ENCODE measurements at regions not wholly inside any gene's neighbourhood (a gene's known extent, or its start where the extent isn't known, plus 50 kb on each side); places are given as distances from the start of the nearest gene placed in this dataset.

DNA sequence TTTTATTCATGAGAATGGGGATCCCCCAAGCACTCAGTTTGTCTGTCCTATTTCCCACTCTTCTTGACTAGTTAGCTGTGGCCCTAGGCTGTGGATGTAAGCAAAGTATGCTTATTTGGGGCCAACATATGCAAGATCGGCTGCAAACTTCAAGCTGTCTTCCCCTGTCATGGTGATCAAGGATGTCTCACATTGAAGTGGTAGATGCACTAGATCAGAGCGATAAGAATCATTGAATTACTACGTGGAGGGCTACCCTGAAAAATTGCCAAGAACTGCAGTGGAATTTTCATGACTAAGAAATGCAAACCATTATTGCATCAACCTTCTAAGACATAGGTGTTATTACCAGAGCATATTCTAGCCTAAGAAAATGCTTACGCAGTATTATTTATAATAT is 527.4 kb downstream of the RNF144A start:
- TF ChIP-seq POLR2AphosphoS5 (IDR thresholded peaks at IDR 0.05; ENCODE audit: low read depth, low read length): no peak
- TF ChIP-seq, protein P1, sequence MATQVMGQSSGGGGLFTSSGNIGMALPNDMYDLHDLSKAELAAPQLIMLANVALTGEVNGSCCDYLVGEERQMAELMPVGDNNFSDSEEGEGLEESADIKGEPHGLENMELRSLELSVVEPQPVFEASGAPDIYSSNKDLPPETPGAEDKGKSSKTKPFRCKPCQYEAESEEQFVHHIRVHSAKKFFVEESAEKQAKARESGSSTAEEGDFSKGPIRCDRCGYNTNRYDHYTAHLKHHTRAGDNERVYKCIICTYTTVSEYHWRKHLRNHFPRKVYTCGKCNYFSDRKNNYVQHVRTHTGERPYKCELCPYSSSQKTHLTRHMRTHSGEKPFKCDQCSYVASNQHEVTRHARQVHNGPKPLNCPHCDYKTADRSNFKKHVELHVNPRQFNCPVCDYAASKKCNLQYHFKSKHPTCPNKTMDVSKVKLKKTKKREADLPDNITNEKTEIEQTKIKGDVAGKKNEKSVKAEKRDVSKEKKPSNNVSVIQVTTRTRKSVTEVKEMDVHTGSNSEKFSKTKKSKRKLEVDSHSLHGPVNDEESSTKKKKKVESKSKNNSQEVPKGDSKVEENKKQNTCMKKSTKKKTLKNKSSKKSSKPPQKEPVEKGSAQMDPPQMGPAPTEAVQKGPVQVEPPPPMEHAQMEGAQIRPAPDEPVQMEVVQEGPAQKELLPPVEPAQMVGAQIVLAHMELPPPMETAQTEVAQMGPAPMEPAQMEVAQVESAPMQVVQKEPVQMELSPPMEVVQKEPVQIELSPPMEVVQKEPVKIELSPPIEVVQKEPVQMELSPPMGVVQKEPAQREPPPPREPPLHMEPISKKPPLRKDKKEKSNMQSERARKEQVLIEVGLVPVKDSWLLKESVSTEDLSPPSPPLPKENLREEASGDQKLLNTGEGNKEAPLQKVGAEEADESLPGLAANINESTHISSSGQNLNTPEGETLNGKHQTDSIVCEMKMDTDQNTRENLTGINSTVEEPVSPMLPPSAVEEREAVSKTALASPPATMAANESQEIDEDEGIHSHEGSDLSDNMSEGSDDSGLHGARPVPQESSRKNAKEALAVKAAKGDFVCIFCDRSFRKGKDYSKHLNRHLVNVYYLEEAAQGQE (IDR thresholded peaks at IDR 0.05; ENCODE audit: insufficient read depth in 1 of 2, low read depth in 2 of 2, low read length in 2 of 2): no peak
- TF ChIP-seq TAF1 (IDR thresholded peaks at IDR 0.05; ENCODE audit: borderline replicate concordance, insufficient read depth, low read length): no peak
- TF ChIP-seq SIN3A (IDR thresholded peaks at IDR 0.05; ENCODE audit: borderline replicate concordance, insufficient read depth, low read length): no peak
- TF ChIP-seq FOXP2 (optimal IDR thresholded peaks at IDR 0.05; ENCODE audit: borderline replicate concordance, extremely low read depth, extremely low read length, insufficient read depth): no peak
